ENCODE measurements at regions not wholly inside any gene's neighbourhood (a gene's known extent, or its start where the extent isn't known, plus 50 kb on each side); places are given as distances from the start of the nearest gene placed in this dataset.
A peak's percentile ranks its signal among the peaks of the same experiment; 100 is the strongest.

DNA sequence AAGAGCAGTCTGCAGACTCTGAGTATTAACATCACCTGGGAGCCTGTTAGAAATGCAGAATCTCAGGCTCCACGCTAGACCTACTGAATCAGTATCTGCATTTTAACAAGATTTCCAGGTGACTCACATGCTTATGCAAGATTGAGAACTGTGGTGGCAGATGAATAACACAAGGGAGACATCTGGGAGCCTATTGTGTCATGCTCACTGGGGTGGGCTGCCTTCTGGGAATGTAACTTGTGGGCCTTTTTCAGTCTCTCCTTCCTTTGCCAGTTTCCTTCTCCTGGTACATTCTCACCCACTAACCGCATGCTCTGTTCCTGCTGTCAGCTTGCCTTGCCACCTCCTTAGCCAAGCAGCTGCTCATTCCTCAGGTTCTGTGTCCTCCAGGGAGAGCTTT, 176.6 kb upstream of the C9orf72 start:
- FAIRE-seq (no peak), DNase-seq (ENCODE audit: low spot score) (no peak)

DNA sequence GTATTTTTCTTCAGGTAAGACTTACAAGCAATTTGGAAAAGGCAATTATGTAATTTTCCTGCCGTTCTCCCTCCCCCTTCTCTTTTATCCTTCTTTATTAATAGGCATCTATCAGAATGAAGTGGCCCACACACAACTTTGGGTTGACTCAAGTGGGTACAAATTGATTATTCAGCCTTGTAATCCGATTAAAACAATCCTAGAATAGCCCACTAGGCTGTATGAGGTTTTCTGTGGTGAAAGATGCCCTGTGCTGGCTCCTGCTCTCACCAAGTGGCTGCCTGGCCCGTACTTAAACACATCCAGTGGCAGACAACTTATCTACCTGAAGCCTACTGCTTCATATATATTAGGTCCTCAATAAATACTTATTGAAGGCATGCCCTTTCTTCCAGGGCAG, 177.3 kb upstream of the C9orf72 start:
- DNase-seq (ENCODE audit: low spot score) (no peak), FAIRE-seq (no peak)

- FAIRE-seq (no peak), DNase-seq (ENCODE audit: low spot score) (no peak)
Measured at GRCh38 chr9:27752069-27752468, 178.8 kb upstream of the C9orf72 start.

DNA sequence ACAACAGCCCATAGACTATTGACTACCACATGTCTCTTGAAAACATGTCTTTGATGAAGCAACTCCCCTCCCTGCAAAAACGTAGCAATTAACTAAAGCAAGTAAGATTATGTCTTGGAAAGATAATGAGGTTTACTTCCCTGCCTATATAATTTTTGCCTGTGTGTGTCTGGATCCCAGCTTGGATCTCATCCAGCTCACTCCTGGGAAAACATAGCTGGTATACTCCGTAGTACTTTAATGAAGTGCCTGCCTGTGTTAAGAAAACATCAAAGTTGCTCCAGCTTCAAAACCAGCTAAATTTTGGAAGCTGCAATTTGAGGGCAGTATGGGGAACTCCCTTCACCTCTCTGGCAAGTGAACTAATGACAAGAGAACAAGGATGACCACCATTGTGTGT, 182.6 kb upstream of the C9orf72 start:
- DNase-seq (ENCODE audit: low spot score) (no peak), FAIRE-seq (no peak)

DNA sequence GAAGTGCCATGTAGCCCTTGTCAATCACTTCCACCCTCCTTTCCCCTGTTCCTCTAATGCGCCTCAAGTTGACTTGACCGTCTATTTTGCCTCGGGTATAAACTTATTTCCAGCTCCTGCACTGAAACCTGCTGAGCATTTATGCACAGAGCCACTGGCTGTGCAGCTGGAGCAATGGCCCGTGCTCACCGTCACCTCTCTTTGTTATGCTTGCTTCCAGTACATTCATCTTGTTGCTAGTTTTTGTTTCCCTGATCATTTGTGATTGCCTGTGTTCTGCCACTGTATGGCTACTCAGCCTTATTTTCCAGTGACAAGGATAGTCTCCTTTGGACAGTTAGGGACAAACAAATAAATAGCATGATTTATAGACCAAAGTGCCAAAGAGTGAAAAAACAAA, 183.1 kb upstream of the C9orf72 start:
- FAIRE-seq (no peak), DNase-seq (ENCODE audit: low spot score) (no peak)

GRCh38 chr9:27763831-27764230, 190.6 kb upstream of the C9orf72 start:
- FAIRE-seq (no peak), DNase-seq (ENCODE audit: low spot score) (no peak)

DNA sequence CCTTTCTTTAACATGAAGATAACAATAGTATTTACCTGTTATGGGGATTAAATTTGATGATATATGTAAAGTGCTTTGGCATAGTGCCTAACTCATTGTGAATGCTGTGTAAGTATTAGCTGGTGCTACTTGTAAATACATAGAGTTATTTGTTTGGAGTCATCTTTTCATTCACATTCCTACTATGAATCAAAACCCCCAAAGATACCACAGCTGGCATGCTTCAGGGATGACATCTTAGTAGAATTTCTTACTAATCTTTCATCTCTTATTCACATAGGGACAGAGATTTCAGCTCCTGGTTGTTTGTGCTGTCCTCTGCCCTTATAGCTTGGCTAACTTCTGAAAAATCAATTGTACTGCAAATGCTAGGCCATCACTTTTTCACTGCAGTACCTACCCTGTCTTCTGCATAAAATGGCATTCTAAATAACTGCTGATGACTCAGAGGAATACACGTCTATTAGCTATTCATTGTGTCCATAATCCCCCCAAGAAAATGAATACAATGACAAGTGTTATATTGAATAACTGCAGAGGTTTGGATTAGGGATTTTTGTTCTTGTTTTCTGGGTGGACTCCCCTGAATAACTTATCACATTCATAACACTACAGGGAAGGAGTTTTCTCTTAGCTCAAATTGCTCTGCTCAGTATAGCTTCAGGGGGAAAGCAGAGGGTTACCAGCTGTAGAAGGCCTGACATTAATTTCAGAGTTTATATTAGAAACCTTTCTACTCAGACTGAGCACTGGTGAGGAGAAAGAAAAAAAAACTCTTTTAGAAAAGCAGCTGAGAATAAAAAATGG, 192.2 kb upstream of the C9orf72 start:
- FAIRE-seq (no peak), DNase-seq (ENCODE audit: low spot score) (no peak)

DNA sequence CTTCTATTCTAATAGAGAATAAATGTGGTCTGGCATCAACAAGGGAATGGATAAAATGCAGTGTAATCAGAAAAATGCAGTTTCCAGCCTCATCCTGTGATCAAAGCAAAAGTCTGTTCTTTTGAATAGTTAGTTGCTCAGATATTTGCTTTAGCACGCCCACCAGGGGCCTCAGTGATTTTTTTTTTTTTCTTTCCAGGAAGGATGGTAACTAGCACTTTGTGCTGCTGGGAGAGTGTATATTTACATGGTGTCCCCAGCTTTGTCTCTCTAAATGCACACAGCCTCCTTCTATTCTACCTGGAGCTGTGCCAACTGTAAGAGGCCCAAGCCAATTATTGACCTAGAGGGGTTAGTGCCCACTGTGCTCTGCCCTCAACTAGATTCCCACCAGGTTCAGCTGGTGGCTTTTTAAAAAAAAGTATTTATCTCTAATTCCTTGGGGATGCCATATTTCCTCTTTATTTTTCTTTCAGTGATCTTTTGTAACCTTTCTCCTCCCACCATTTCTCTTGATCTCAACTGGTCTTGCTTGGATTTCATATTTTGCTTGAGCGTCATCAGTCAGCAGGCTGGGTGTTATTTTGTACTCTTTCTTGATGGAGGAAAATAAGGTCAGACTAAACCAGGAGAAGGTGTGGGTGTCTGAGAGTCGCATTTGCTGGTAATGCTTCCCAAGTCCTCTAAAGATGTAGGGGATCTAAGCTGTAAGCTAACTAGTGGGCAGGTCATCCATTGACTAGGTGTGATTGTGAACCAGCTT, 193.0 kb upstream of the C9orf72 start:
- DNase-seq (ENCODE audit: low spot score) (no peak), FAIRE-seq (no peak)

DNA sequence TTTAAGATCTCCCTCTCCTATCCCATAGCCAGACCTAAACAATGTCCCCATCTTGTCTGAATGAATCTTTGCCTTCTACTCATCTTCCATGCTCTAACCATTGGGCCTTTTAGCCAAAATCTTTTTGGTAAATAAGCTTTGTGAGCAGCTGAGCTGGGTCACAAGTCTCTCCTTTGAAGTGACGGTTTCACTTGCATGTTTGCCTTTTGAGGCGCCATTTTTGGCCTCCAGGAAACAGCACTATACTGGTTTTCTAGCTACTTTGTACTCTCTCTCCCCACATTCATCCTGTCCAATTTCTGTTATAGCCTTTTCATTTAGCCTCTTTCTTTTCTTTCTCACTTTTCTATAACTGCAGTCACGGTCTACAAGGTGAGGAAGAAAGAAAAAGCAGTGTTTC, 195.5 kb upstream of the C9orf72 start:
- DNase-seq (ENCODE audit: low spot score) (no peak), FAIRE-seq (no peak)

DNA sequence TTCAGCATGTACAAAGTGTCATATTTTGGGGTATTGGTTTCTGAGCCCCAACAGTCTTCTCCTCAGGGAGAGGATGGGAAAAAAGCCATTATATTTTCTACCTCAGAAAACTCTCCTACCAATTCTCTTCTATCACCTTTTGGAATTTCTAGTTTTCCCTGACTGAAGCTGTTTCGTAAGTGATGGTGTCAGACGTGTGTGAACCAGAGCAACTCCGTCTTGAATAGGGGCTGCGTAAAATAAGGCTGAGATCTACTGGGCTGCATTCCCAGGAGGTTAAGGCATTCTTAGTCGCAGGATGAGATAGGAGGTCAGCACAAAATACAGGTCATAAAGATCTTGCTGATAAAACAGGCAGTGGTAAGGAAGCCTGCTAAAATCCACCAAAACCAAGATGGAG, 197.3 kb upstream of the C9orf72 start:
- FAIRE-seq (no peak), DNase-seq (ENCODE audit: low spot score) (no peak)

- DNase-seq (ENCODE audit: low spot score): no peak
- FAIRE-seq: no peak
Measured at GRCh38 chr9:27771803-27772545, 198.7 kb upstream of the C9orf72 start.

GRCh38 chr9:27784847-27785713, 211.8 kb upstream of the C9orf72 start:
- DNase-seq (ENCODE audit: low spot score) (peak; percentile 39), FAIRE-seq (no peak)

- peak; percentile 16 for DNase-seq (ENCODE audit: low spot score)
- peak; percentile 65 for FAIRE-seq
Measured at GRCh38 chr9:27785714-27786100, 212.4 kb upstream of the C9orf72 start.

- FAIRE-seq (no peak), DNase-seq (ENCODE audit: low spot score) (no peak)
Measured at GRCh38 chr9:27787891-27788290, 214.6 kb upstream of the C9orf72 start.

DNA sequence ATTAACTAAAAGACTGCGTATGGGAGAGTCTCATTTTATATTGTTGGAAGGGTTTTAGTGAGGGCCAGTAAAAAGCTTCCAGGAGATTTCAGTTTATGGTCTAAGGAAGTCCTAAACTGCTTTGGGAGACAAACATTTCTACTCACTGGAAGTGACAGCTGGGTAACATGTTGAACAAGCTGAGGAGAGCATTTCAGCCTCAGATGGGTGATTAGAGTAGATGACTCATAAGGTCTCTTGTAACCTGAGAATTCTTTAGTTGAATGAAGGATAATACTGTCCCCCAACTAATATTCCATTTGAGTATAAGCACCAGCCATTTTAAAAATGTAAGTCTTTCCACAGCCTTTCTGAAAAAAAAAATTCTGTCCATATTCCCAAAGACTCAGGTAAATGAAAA, 218.0 kb upstream of the C9orf72 start:
- no peak for DNase-seq (ENCODE audit: low spot score)

DNA sequence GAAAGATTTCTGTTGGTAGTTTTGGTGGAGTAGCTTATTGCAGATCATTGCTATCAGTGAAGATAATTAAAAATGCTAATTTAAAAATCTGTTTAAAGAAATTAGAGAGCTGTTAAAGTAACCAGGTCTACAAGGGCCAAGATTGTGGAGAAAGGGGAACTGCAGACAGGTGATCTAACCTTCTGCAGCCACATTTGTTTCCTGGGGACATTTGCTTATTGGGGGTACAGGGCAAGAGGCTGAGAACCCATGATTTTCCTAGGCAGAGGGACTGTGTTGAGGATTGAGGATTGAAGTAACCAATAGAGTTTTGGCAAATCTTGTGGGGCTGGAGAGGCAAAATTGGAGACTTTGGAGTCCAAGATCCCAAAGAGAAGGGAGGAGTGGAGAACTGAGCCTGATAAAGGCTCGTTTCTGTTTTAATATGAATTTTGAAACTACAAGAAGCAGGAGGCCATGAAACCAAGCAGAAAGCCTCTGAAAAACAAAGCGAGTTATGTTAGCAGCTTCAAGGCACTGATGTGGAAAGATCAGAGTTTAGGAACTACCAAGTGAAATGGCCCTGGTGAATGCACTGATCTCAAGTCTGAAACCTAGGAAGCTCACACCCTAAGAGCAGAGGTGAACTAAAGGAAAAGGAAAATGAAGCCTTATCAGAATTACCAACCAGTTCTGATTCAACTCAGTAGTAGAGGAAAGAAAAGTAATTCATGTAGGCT, 219.8 kb upstream of the C9orf72 start:
- no peak for FAIRE-seq

More for the DNA sequence above, 218.0 kb upstream of the C9orf72 start:
- no peak for FAIRE-seq

DNA sequence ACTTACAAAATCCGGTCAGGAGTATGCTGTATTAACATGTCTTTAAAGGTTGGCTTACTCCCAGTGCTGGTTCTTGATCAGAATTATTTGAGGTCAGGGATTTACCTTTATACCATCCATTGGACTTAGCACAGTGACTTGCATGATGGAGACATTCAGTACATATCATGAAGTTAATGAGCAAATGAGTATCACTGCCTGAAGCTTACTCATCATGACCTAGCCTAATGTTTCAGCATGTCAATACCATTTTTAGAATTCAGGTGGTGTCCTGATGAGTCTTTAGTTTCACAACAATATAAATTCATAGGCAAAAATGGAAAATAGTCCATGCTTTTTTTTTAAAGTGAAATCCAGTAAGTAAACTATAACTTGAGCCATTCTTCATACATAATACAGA, 226.0 kb upstream of the C9orf72 start:
- FAIRE-seq (no peak), DNase-seq (ENCODE audit: low spot score) (no peak)

More for the DNA sequence above, 219.8 kb upstream of the C9orf72 start:
- no peak for DNase-seq (ENCODE audit: low spot score)

GRCh38 chr9:27800159-27800558, 226.9 kb upstream of the C9orf72 start:
- FAIRE-seq: no peak
- no peak for DNase-seq (ENCODE audit: low spot score)

DNA sequence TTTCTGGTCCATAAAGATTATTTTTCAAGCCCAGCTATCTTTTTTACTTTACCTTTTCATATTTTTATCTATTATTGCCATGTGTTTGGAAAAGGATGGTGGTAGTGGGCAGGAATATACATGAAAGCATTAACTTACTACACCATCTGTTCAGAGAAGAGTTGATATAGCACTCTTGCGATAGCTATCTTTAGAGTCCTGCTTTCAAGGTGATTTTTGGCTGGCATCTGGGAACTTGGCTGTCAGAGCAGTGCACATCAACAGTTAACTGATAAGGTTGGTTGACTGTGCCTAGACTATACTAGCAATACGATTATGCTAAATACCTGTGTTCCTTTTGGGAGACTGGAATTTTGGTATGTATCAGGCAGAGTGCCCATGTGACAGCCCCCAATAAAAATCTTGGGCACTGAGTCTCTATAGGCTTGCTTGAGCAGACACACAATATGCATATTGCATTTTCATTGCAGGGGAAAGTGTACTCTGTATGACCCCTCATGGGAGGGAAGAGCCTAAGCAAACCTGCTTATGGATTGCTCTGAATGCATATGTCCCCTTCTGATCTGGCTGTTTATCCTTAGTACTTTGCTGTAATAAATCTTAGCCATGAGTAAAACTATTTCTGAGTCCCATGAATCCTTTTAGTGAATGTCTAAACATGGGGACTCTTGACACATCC, 227.6 kb upstream of the C9orf72 start:
- DNase-seq (ENCODE audit: low spot score): no peak
- FAIRE-seq: no peak

GRCh38 chr9:27801545-27801944, 228.3 kb upstream of the C9orf72 start:
- DNase-seq (ENCODE audit: low spot score) (no peak), FAIRE-seq (no peak)

Data from RCC 7860 (cell line).